SW480 (cell line): ENCODE measurements at regions not wholly inside any gene's neighbourhood (a gene's known extent, or its start where the extent isn't known, plus 50 kb on each side); places are given as distances from the start of the nearest gene placed in this dataset.
A peak's percentile ranks its signal among the peaks of the same experiment; 100 is the strongest.

Source experiments
- DNase-seq: peaks from one replicate; pipeline ENCODE4 v3.0.0-alpha.2; 2016; ENCODE audit warnings: low spot score

DNA sequence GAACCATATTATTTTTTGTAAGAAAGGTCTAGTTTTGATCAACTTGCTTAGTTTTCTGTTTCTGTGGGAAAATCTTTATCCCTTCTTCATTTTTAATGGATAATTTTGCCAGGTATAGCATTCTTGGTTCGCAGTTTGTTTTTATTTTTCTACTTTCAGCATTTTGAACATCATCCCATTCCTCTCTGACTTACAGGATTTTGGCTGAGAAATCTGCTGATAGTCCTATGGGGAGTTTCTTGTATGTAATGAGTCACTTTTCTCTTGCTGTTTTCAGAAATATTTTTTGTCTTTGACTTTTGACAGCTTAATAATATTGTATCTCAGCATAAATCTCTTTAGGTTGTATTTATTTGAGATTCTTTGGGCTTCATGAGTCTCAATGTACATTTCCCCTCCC lies 389.1 kb downstream of the PBX1 start:
- DNase-seq = no peak

- DNase-seq = no peak
Measured at GRCh38 chr1:164937291-164937690, 378.3 kb downstream of the PBX1 start.

DNA sequence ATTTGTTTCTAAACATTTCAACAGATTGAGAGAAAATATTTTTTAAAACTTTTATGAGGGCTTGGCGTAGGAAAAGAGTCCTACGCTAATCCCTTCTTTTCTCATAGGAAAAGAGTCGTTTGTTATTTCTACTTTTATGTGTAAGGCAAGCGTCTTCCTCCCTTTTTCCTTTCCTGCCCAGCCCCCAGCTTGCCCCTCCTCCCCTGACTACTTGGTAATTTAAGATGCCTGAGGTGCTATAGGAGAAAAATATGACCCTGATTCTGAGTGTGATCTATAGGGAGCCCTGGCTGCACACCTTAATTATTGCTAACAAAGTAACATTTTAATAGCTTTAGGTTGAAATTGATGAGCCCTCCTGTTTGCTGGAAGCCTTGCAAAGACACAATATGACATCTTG lies 373.6 kb downstream of the PBX1 start:
- DNase-seq = no peak

- DNase-seq = no peak
Measured at GRCh38 chr1:164930833-164931232, 371.8 kb downstream of the PBX1 start.

DNA sequence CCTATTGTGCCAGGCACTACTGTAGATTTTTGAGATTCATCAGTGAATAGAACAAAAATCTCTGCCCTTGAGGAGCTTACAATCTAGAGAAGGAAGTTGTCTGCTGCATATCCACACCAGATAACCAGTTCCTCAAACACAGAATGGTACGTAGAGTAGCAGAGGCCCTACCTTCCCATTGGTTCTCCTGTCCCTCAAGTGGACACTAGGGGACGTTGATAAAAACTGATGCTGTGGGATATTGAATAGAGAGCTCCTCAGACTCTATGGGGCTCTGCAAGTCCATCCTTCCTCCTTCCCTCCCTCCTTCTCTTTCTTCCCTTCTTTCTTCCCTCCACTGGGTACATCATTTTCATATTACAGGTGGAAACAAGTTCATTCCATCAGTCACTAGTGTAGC lies 371.3 kb downstream of the PBX1 start:
- peak; percentile 3 for DNase-seq

DNA sequence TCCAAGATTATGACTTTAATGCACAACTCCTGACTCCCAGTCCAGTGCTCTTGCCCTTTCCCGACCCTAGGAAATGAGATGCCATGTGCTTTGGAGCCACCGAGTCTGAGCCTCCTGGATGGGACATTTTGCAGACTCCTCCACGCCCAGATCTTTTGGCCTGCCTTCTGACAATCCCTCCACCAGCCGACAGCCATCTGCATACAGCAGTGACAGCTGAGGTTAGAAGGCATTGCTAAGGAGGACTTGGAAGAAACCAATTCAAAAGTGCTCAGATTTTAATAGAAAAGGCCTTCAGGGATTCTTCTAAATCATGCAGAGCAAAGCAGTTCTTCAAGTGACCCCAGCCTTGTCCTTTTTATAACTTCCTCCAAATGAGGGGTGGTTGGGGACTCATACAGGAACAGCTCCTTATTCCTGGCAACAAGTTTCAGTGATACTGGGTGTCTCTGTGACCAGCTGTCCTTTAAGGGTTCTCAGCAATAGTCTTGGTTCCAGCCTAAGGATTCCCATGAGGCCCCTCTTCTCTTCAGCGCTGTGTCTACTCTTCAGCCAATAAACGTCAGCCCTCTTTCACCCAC lies 369.3 kb downstream of the PBX1 start:
- DNase-seq = no peak

- DNase-seq = no peak
Measured at GRCh38 chr1:164926107-164926506, 367.1 kb downstream of the PBX1 start.

- DNase-seq = no peak
Measured at GRCh38 chr1:164922585-164922984, 363.6 kb downstream of the PBX1 start.

GRCh38 chr1:164921493-164921892 lies 362.5 kb downstream of the PBX1 start:
- no peak for DNase-seq

DNA sequence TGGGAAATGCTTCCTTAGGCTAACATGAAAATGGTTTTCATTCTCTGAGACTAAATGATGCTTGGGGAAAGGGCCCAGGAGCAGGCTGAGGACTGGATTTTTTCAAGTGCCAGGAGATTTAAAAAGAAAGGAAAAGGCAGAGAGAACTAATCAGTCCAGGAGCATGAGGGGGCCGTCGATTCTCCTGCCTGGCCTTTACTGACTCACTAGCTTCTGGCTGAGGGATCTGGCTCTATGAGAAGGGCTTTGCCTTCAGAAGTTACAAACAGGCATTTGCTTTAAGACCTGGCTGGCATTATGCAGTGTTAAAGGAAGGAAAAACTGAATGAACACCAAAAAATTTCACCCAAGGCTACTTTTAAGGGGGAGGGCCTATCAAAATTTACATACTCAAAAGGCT lies 359.2 kb downstream of the PBX1 start:
- no peak for DNase-seq

GRCh38 chr1:164914208-164914607 lies 355.2 kb downstream of the PBX1 start:
- peak; percentile 14 for DNase-seq

GRCh38 chr1:164912290-164912689 lies 353.3 kb downstream of the PBX1 start:
- DNase-seq = no peak

GRCh38 chr1:164910671-164911070 lies 351.7 kb downstream of the PBX1 start:
- DNase-seq = no peak

GRCh38 chr1:164907666-164908065 lies 348.7 kb downstream of the PBX1 start:
- no peak for DNase-seq

GRCh38 chr1:164905869-164906268 lies 346.9 kb downstream of the PBX1 start:
- no peak for DNase-seq

GRCh38 chr1:164902491-164902890 lies 343.5 kb downstream of the PBX1 start:
- no peak for DNase-seq
